Mesendoderm (in vitro differentiated cells): ENCODE measurements at regions not wholly inside any gene's neighbourhood (a gene's known extent, or its start where the extent isn't known, plus 50 kb on each side); places are given as distances from the start of the nearest gene placed in this dataset.

Experiments
- DNase-seq: peaks from one replicate; pipeline ENCODE4 v3.0.0; 2013
- H2AK5ac ChIP-seq: 2 replicates; pipeline ENCODE4 v1.6.1; 2013; ENCODE audit warnings: low read length, inconsistent platforms
- H2BK120ac ChIP-seq: 2 replicates; pipeline ENCODE4 v1.6.1; 2013; ENCODE audit warnings: low read depth, mild to moderate bottlenecking, low read length, moderate library complexity, mixed read lengths
- H2BK15ac ChIP-seq: replicated peaks from 2 replicates; pipeline ENCODE4 v1.6.1; 2013; ENCODE audit warnings: low read depth, mild to moderate bottlenecking, moderate library complexity
- H2BK5ac ChIP-seq: 2 replicates; pipeline ENCODE4 v1.6.1; 2013; ENCODE audit warnings: low read length, inconsistent platforms
- H3K18ac ChIP-seq: 2 replicates; pipeline ENCODE4 v1.6.1; 2013; ENCODE audit warnings: mild to moderate bottlenecking, low read length, mixed read lengths
- H3K23ac ChIP-seq: one replicate; pipeline ENCODE4 v1.6.1; 2013; ENCODE audit warnings: low read length
- H3K27ac ChIP-seq: 2 replicates; pipeline ENCODE4 v1.5.1; 2013; ENCODE audit warnings: low read depth, mild to moderate bottlenecking, inconsistent platforms, low read length, moderate library complexity
- H3K27me3 ChIP-seq: 2 replicates; pipeline ENCODE4 v1.6.1; 2013; ENCODE audit warnings: low read length, control low read depth, mild to moderate bottlenecking, inconsistent platforms; ENCODE audit not compliant: insufficient read depth, poor library complexity
- H3K36me3 ChIP-seq: 2 replicates; pipeline ENCODE4 v1.6.1; 2013; ENCODE audit warnings: low read length, inconsistent platforms; ENCODE audit not compliant: control insufficient read depth, insufficient read depth
- H3K4ac ChIP-seq: one replicate; pipeline ENCODE4 v1.6.1; 2013; ENCODE audit warnings: low read depth, mild to moderate bottlenecking, low read length, moderate library complexity
- H3K4me1 ChIP-seq: 2 replicates; pipeline ENCODE4 v1.6.1; 2013; ENCODE audit warnings: low read depth, low read length, inconsistent platforms; ENCODE audit not compliant: control insufficient read depth
- H3K4me2 ChIP-seq: 2 replicates; pipeline ENCODE4 v1.6.1; 2013; ENCODE audit warnings: low read length
- H3K4me3 ChIP-seq: 2 replicates; pipeline ENCODE4 v1.5.1; 2013; ENCODE audit warnings: mild to moderate bottlenecking, low read length
- H3K56ac ChIP-seq: one replicate; pipeline ENCODE4 v1.6.1; 2013; ENCODE audit warnings: low read length
- H3K79me1 ChIP-seq: 2 replicates; pipeline ENCODE4 v1.6.1; 2013; ENCODE audit warnings: low read length, inconsistent platforms
- H3K79me2 ChIP-seq: 2 replicates; pipeline ENCODE4 v1.6.1; 2013; ENCODE audit warnings: mild to moderate bottlenecking, low read length; ENCODE audit not compliant: control insufficient read depth, insufficient read depth
- H3K9ac ChIP-seq: 2 replicates; pipeline ENCODE4 v1.6.1; 2013; ENCODE audit warnings: low read length, inconsistent platforms
- H4K5ac ChIP-seq: one replicate; pipeline ENCODE4 v1.6.1; 2013; ENCODE audit warnings: low read length
- H4K8ac ChIP-seq: one replicate; pipeline ENCODE4 v1.6.1; 2013; ENCODE audit warnings: low read depth, mild to moderate bottlenecking, control low read depth, low read length, moderate library complexity
- WGBS: extraction: QIAGEN DNeasy Blood & Tissue Kit; methylation state at CpG from one replicate; pipeline ENCODE4 v1.1.7; 2013; ENCODE audit warnings: low lambda C conversion rate, missing lambda C conversion rate; ENCODE audit not compliant: insufficient coverage; ENCODE audit errors: extremely low coverage; 5-methylcytosine and 5-hydroxymethylcytosine counted together

- peak overlapping the region; percentile 10 for H3K27ac ChIP-seq
- no peak for DNase-seq
- no peak overlapping the region for H2AK5ac ChIP-seq
- H3K36me3 ChIP-seq, result no peaks in the 10 kb centered on the region
- no peak overlapping the region for H3K4me2 ChIP-seq
- H2BK5ac ChIP-seq, result peak overlapping the region; percentile 76
- H3K79me2 ChIP-seq, result no peaks in the 10 kb centered on the region
- no peak overlapping the region for H3K4me3 ChIP-seq
- peak overlapping the region; percentile 98 for H3K18ac ChIP-seq
- H3K79me1 ChIP-seq, result no peaks in the 10 kb centered on the region
- peak overlapping the region; percentile 71 for H3K4ac ChIP-seq
- peak overlapping the region; percentile 83 for H3K56ac ChIP-seq
- H3K4me1 ChIP-seq, result peaks cover 8% of the 10 kb centered on the region
- H2BK15ac ChIP-seq, result no peak overlapping the region
- peak overlapping the region; percentile 40 for H3K9ac ChIP-seq
- WGBS, result no CpG with 5 or more reads among the region's 7 CpGs
- H3K23ac ChIP-seq, result no peak overlapping the region
- no peaks in the 10 kb centered on the region for H3K27me3 ChIP-seq
- H4K5ac ChIP-seq, result no peak overlapping the region
- peak overlapping the region; percentile 85 for H2BK120ac ChIP-seq
- peak overlapping the region; percentile 30 for H4K8ac ChIP-seq
Observed at GRCh38 chr18:22102953-22103646, 66.3 kb upstream of the GATA6 start.

DNA sequence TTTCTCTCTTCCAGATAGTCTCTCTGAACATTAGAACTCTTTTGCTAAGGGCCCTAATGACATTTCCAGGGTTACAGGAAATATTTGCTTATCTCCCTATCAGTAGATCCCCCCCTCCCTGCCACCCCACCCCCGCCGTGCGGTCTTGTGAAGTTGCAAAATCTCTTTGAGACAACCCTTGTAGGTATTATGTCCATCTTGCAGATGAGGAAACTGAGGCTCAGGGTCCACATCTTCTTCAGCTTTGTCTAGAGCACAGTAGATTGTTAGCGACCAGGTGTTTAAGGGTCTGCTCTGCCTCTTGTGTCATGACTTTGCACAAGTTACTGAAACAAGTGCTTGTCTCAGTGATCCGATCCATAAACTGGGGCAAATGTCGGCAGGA, 65.8 kb upstream of the GATA6 start:
- no peak overlapping the region for H2BK120ac ChIP-seq
- peak overlapping the region; percentile 71 for H3K56ac ChIP-seq
- H4K8ac ChIP-seq, result no peak overlapping the region
- no peak overlapping the region for H4K5ac ChIP-seq
- H3K4me1 ChIP-seq, result peaks cover 8% of the 10 kb centered on the region
- no peak overlapping the region for H3K9ac ChIP-seq
- H3K79me2 ChIP-seq, result no peaks in the 10 kb centered on the region
- no peak for DNase-seq
- no peak overlapping the region for H2BK15ac ChIP-seq
- H3K18ac ChIP-seq, result peak overlapping the region; percentile 98
- H2BK5ac ChIP-seq, result peak overlapping the region; percentile 76
- H3K27me3 ChIP-seq, result no peaks in the 10 kb centered on the region
- H3K4ac ChIP-seq, result no peak overlapping the region
- no peak overlapping the region for H3K23ac ChIP-seq
- H3K4me2 ChIP-seq, result no peak overlapping the region
- no peaks in the 10 kb centered on the region for H3K36me3 ChIP-seq
- H3K27ac ChIP-seq, result peak overlapping the region; percentile 7
- H3K79me1 ChIP-seq, result no peaks in the 10 kb centered on the region
- WGBS, result no CpG with 5 or more reads among the region's 6 CpGs
- peak overlapping the region; percentile 13 for H2AK5ac ChIP-seq
- H3K4me3 ChIP-seq, result no peak overlapping the region

DNA sequence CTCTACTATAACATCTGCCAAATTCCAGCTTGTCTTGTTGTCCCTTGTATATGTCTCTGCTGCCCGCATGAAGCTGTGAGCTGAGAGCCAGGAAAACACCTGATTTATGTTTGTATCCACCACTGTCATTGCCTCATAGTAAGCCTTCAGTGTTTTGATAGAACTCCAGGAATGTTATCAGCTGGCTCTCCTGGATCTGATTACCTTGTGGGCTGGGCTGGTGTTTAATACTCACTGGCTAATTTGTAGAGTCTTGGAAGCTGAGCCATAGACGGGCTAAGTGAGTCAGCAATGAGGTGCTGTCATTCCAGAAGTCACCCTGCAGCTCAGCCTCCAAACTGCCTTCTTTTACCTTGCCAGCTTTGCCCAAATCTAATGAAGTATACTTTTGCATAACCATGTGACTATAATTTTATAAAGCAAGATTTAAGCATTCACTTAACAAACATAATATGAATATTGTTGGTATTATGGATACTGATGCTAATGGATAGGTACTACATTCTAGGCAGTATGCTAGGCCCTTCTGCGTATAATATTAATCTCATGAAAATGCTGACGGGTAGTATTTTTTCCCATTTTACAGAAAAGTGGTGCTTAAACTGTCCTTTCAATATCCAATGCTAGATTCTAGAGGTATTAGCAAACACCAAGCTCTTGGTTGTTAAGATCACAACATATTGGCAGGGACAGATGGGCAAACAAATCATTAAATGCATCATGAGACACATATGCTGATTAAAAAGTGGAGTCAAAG, 62.7 kb upstream of the GATA6 start:
- Histone ChIP-seq H3K79me2 (no peaks in the 10 kb centered on the region), H2BK120ac (peak overlapping the region; percentile 32), H3K9ac (no peak overlapping the region), H3K4ac (no peak overlapping the region), H2AK5ac (peak overlapping the region; percentile 25), H3K23ac (no peak overlapping the region), H3K36me3 (no peaks in the 10 kb centered on the region), H3K4me2 (no peak overlapping the region), H3K56ac (peak overlapping the region; percentile 3), H3K4me1 (peaks cover 3% of the 10 kb centered on the region), H3K27me3 (no peaks in the 10 kb centered on the region), H4K5ac (no peak overlapping the region), H3K27ac (no peak overlapping the region), H3K18ac (peak overlapping the region; percentile 40), H3K79me1 (no peaks in the 10 kb centered on the region), H2BK5ac (peak overlapping the region; percentile 10), H3K4me3 (no peak overlapping the region), H4K8ac (no peak overlapping the region), H2BK15ac (no peak overlapping the region)
- DNase-seq, result peak; percentile 85
- no CpG with 5 or more reads among the region's 4 CpGs for WGBS

- H4K8ac ChIP-seq, result no peak overlapping the region
- peak overlapping the region; percentile 88 for H3K18ac ChIP-seq
- peak overlapping the region; percentile 88 for H2BK5ac ChIP-seq
- H3K27me3 ChIP-seq, result no peaks in the 10 kb centered on the region
- no peak overlapping the region for H3K4me2 ChIP-seq
- peak overlapping the region; percentile 8 for H2BK15ac ChIP-seq
- H3K4me1 ChIP-seq, result peaks cover 2% of the 10 kb centered on the region
- peak overlapping the region; percentile 7 for H2BK120ac ChIP-seq
- no CpG with 5 or more reads among the region's 2 CpGs for WGBS
- no peak overlapping the region for H3K4ac ChIP-seq
- no peaks in the 10 kb centered on the region for H3K36me3 ChIP-seq
- no peaks in the 10 kb centered on the region for H3K79me2 ChIP-seq
- H3K56ac ChIP-seq, result peak overlapping the region; percentile 75
- H3K4me3 ChIP-seq, result no peak overlapping the region
- peak overlapping the region; percentile 74 for H4K5ac ChIP-seq
- peak; percentile 80 for DNase-seq
- H2AK5ac ChIP-seq, result peak overlapping the region; percentile 91
- H3K27ac ChIP-seq, result no peak overlapping the region
- no peaks in the 10 kb centered on the region for H3K79me1 ChIP-seq
- peak overlapping the region; percentile 40 for H3K9ac ChIP-seq
- peak overlapping the region; percentile 16 for H3K23ac ChIP-seq
Observed at GRCh38 chr18:22108674-22109073, 60.7 kb upstream of the GATA6 start.

- no peaks in the 10 kb centered on the region for H3K79me2 ChIP-seq
- no peak overlapping the region for H3K23ac ChIP-seq
- H4K5ac ChIP-seq, result peak overlapping the region; percentile 50
- H2BK5ac ChIP-seq, result peak overlapping the region; percentile 6
- no peaks in the 10 kb centered on the region for H3K27me3 ChIP-seq
- H3K79me1 ChIP-seq, result no peaks in the 10 kb centered on the region
- WGBS, result no CpG with 5 or more reads among the region's 4 CpGs
- H4K8ac ChIP-seq, result no peak overlapping the region
- peak overlapping the region; percentile 96 for H2AK5ac ChIP-seq
- no peaks in the 10 kb centered on the region for H3K4me1 ChIP-seq
- H3K4me2 ChIP-seq, result no peak overlapping the region
- peak overlapping the region; percentile 5 for H3K18ac ChIP-seq
- DNase-seq, result no peak
- no peak overlapping the region for H2BK120ac ChIP-seq
- peak overlapping the region; percentile 83 for H3K4ac ChIP-seq
- H3K36me3 ChIP-seq, result no peaks in the 10 kb centered on the region
- H3K27ac ChIP-seq, result no peak overlapping the region
- peak overlapping the region; percentile 75 for H3K56ac ChIP-seq
- H3K4me3 ChIP-seq, result no peak overlapping the region
- H2BK15ac ChIP-seq, result no peak overlapping the region
- H3K9ac ChIP-seq, result no peak overlapping the region
Observed at GRCh38 chr18:22109535-22109934, 59.9 kb upstream of the GATA6 start.
